ENCODE measurements at regions not wholly inside any gene's neighbourhood (a gene's known extent, or its start where the extent isn't known, plus 50 kb on each side); places are given as distances from the start of the nearest gene placed in this dataset.

- no peak for DNase-seq (ENCODE audit: low read depth in 3 of 3)
Measured at GRCh38 chr4:100804576-100805360, 286.9 kb upstream of the EMCN start.

- DNase-seq (ENCODE audit: low read depth in 3 of 3): no peak
Measured at GRCh38 chr4:100803751-100804150, 285.9 kb upstream of the EMCN start.

- no peak for DNase-seq (ENCODE audit: low read depth in 3 of 3)
Measured at GRCh38 chr4:100799761-100800539, 282.1 kb upstream of the EMCN start.

- no peak for DNase-seq (ENCODE audit: low read depth in 3 of 3)
Measured at GRCh38 chr4:100797791-100798190, 280.0 kb upstream of the EMCN start.

- no peak for DNase-seq (ENCODE audit: low read depth in 3 of 3)
Measured at GRCh38 chr4:100797356-100797755, 279.5 kb upstream of the EMCN start.

- DNase-seq (ENCODE audit: low read depth in 3 of 3): no peak
Measured at GRCh38 chr4:100796332-100796731, 278.5 kb upstream of the EMCN start.

- DNase-seq (ENCODE audit: low read depth in 3 of 3): no peak
Measured at GRCh38 chr4:100795581-100795980, 277.8 kb upstream of the EMCN start.

GRCh38 chr4:100790836-100791615 lies 273.2 kb upstream of the EMCN start:
- DNase-seq (ENCODE audit: low read depth in 3 of 3): no peak

GRCh38 chr4:100789991-100790390 lies 272.2 kb upstream of the EMCN start:
- no peak for DNase-seq (ENCODE audit: low read depth in 3 of 3)

- no peak for DNase-seq (ENCODE audit: low read depth in 3 of 3)
Measured at GRCh38 chr4:100786481-100786880, 268.7 kb upstream of the EMCN start.

- DNase-seq (ENCODE audit: low read depth in 3 of 3): no peak
Measured at GRCh38 chr4:100782356-100782755, 264.5 kb upstream of the EMCN start.

GRCh38 chr4:100781435-100781834 lies 263.6 kb upstream of the EMCN start:
- DNase-seq (ENCODE audit: low read depth in 3 of 3): no peak

- no peak for DNase-seq (ENCODE audit: low read depth in 3 of 3)
Measured at GRCh38 chr4:100780126-100780525, 262.3 kb upstream of the EMCN start.

- DNase-seq (ENCODE audit: low read depth in 3 of 3): no peak
Measured at GRCh38 chr4:100778431-100778830, 260.6 kb upstream of the EMCN start.

- no peak for DNase-seq (ENCODE audit: low read depth in 3 of 3)
Measured at GRCh38 chr4:100762738-100763137, 244.9 kb upstream of the EMCN start.

GRCh38 chr4:100754751-100755150 lies 236.9 kb upstream of the EMCN start:
- no peak for DNase-seq (ENCODE audit: low read depth in 3 of 3)

- no peak for DNase-seq (ENCODE audit: low read depth in 3 of 3)
Measured at GRCh38 chr4:100746141-100746739, 228.4 kb upstream of the EMCN start.

- no peak for DNase-seq (ENCODE audit: low read depth in 3 of 3)
Measured at GRCh38 chr4:100742045-100742444, 224.2 kb upstream of the EMCN start.

- no peak for DNase-seq (ENCODE audit: low read depth in 3 of 3)
Measured at GRCh38 chr4:100739426-100739825, 221.6 kb upstream of the EMCN start.

- no peak for DNase-seq (ENCODE audit: low read depth in 3 of 3)
Measured at GRCh38 chr4:100738196-100739165, 220.7 kb upstream of the EMCN start.
